ENCODE measurements at regions not wholly inside any gene's neighbourhood (a gene's known extent, or its start where the extent isn't known, plus 50 kb on each side); places are given as distances from the start of the nearest gene placed in this dataset.

- Histone ChIP-seq H3K36me3 (ENCODE audit: control insufficient read depth in 2 of 2, insufficient read depth in 2 of 2, low read length in 1 of 2) (no peaks in the 10 kb centered on the region), H3K4me3 (ENCODE audit: low read length in 2 of 2) (no peak overlapping the region), H3K9me3 (ENCODE audit: control insufficient read depth in 2 of 2, insufficient read depth in 1 of 2, low read length in 1 of 2) (peaks cover 0 to 4% of the 10 kb centered on the region in 2 donors), H3K4me1 (ENCODE audit: control insufficient read depth in 2 of 2, insufficient read depth in 2 of 2, low read length in 2 of 2) (no peaks in the 10 kb centered on the region), H3K27ac (ENCODE audit: low read depth in 1 of 2, low read length in 1 of 2) (no peak overlapping the region), H3K27me3 (ENCODE audit: control insufficient read depth in 2 of 2, insufficient read depth in 1 of 2, low read length in 1 of 2) (no peaks in the 10 kb centered on the region)
- 73% methylated on average over 1 of the region's 1 CpG for WGBS
- no peak for DNase-seq (ENCODE audit: low read depth in 6 of 9, low spot score in 9 of 9)
Observed at GRCh38 chr4:62822306-62822705, 1586.9 kb downstream of the TECRL start.

DNA sequence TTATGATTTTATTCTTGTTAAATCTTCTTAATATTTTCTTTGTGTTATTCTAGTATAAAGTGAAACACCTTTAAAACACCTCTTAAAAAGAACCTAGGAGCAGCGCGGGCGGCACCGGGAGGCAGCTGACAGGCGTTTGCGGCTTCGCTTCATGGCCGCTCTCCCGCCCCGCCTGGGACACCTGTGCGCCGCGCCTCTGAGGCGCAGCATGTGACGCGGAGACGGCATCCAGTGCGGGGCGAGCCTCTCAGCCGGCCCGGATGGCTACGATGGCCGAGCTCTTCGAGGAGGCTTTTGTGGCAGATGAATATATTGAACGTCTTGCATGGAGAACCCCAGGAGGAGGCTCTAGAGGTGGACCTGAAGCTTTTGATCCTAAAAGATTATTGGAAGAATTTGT lies 1592.7 kb downstream of the TECRL start:
- H3K27me3 ChIP-seq (ENCODE audit: control insufficient read depth in 2 of 2, insufficient read depth in 1 of 2, low read length in 1 of 2) = no peaks in the 10 kb centered on the region
- no peaks in the 10 kb centered on the region for H3K4me1 ChIP-seq (ENCODE audit: control insufficient read depth in 2 of 2, insufficient read depth in 2 of 2, low read length in 2 of 2)
- H3K27ac ChIP-seq (ENCODE audit: low read depth in 1 of 2, low read length in 1 of 2) = no peak overlapping the region
- no peaks in the 10 kb centered on the region for H3K9me3 ChIP-seq (ENCODE audit: control insufficient read depth in 2 of 2, insufficient read depth in 1 of 2, low read length in 1 of 2)
- no peak for DNase-seq (ENCODE audit: low read depth in 6 of 9, low spot score in 9 of 9)
- H3K36me3 ChIP-seq (ENCODE audit: control insufficient read depth in 2 of 2, insufficient read depth in 2 of 2, low read length in 1 of 2) = no peaks in the 10 kb centered on the region
- H3K4me3 ChIP-seq (ENCODE audit: low read length in 2 of 2) = no peak overlapping the region
- WGBS = 72% methylated on average over 25 of the region's 25 CpGs

DNA sequence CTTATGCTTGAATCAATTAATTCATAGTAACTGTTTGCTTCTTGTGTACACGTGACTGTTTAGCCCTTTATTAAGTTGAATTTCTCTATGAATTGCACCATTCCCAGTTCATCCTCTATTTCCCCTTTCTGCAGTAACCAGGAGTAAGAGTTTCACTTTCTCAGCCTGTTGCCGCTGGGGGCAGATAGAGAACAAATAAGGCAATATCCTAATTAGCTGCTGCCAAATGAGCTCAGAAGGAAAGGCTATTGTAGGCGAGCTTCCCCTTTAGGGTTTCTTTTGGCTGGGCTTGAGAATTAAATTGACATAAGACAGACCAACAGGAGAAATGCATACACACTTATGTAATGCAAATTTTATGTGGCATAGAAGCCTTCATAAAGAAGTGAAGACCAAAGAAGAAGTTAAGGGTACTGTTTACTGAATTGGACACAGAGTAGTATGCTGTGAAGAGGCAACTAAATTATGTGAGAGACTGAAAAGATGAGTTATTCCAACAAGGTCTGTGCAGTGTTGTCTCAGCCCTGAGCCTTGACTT lies 1594.7 kb downstream of the TECRL start:
- 27% methylated on average over 3 of the region's 3 CpGs for WGBS
- no peak overlapping the region for H3K4me3 ChIP-seq (ENCODE audit: low read length in 2 of 2)
- no peak overlapping the region for H3K27ac ChIP-seq (ENCODE audit: low read depth in 1 of 2, low read length in 1 of 2)
- H3K9me3 ChIP-seq (ENCODE audit: control insufficient read depth in 2 of 2, insufficient read depth in 1 of 2, low read length in 1 of 2) = no peaks in the 10 kb centered on the region
- no peaks in the 10 kb centered on the region for H3K27me3 ChIP-seq (ENCODE audit: control insufficient read depth in 2 of 2, insufficient read depth in 1 of 2, low read length in 1 of 2)
- no peaks in the 10 kb centered on the region for H3K4me1 ChIP-seq (ENCODE audit: control insufficient read depth in 2 of 2, insufficient read depth in 2 of 2, low read length in 2 of 2)
- DNase-seq (ENCODE audit: low read depth in 6 of 9, low spot score in 9 of 9) = no peak
- no peaks in the 10 kb centered on the region for H3K36me3 ChIP-seq (ENCODE audit: control insufficient read depth in 2 of 2, insufficient read depth in 2 of 2, low read length in 1 of 2)

- no peaks in the 10 kb centered on the region for H3K27me3 ChIP-seq (ENCODE audit: control insufficient read depth in 2 of 2, insufficient read depth in 1 of 2, low read length in 1 of 2)
- DNase-seq (ENCODE audit: low read depth in 6 of 9, low spot score in 9 of 9) = peak in 3 of 9 donors; percentile 4 to 53 (median 37)
- H3K4me3 ChIP-seq (ENCODE audit: low read length in 2 of 2) = peak overlapping the region in 1 of 2 donors; percentile 5
- peak overlapping the region in 1 of 2 donors; percentile 98 for H3K27ac ChIP-seq (ENCODE audit: low read depth in 1 of 2, low read length in 1 of 2)
- 87% methylated on average over 5 of the region's 5 CpGs for WGBS
- H3K4me1 ChIP-seq (ENCODE audit: control insufficient read depth in 2 of 2, insufficient read depth in 2 of 2, low read length in 2 of 2) = peaks cover 0 to 21% of the 10 kb centered on the region in 2 donors
- peaks cover 0 to 15% of the 10 kb centered on the region in 2 donors for H3K9me3 ChIP-seq (ENCODE audit: control insufficient read depth in 2 of 2, insufficient read depth in 1 of 2, low read length in 1 of 2)
- no peaks in the 10 kb centered on the region for H3K36me3 ChIP-seq (ENCODE audit: control insufficient read depth in 2 of 2, insufficient read depth in 2 of 2, low read length in 1 of 2)
Observed at GRCh38 chr4:62806816-62807215, 1602.4 kb downstream of the TECRL start.

- H3K27me3 ChIP-seq (ENCODE audit: control insufficient read depth in 2 of 2, insufficient read depth in 1 of 2, low read length in 1 of 2) = no peaks in the 10 kb centered on the region
- no peak for DNase-seq (ENCODE audit: low read depth in 6 of 9, low spot score in 9 of 9)
- no peaks in the 10 kb centered on the region for H3K36me3 ChIP-seq (ENCODE audit: control insufficient read depth in 2 of 2, insufficient read depth in 2 of 2, low read length in 1 of 2)
- no peak overlapping the region for H3K27ac ChIP-seq (ENCODE audit: low read depth in 1 of 2, low read length in 1 of 2)
- WGBS = 87% methylated on average over 2 of the region's 2 CpGs
- no peak overlapping the region for H3K4me3 ChIP-seq (ENCODE audit: low read length in 2 of 2)
- H3K4me1 ChIP-seq (ENCODE audit: control insufficient read depth in 2 of 2, insufficient read depth in 2 of 2, low read length in 2 of 2) = peaks cover 0 to 21% of the 10 kb centered on the region in 2 donors
- peaks cover 0 to 15% of the 10 kb centered on the region in 2 donors for H3K9me3 ChIP-seq (ENCODE audit: control insufficient read depth in 2 of 2, insufficient read depth in 1 of 2, low read length in 1 of 2)
Observed at GRCh38 chr4:62804075-62804474, 1603.9 kb downstream of the ADGRL3 start.

DNA sequence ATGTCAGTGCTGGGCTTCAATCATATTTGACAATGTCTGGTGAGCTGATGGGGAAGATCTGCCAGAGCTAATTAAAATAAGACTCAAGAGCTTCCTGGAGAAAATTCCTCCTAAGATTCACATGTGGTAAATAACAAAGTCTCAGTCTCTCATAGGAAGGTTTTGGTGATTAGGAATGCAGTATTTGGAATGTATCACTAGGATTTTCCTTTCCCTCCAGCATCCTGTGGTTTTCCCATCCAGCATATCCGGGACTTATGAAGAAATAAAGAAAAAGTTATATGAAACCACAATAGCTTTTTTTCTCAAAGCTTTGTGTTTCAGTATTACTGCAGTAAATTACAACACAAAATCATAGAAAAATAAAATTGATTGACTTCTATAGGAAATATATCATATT lies 1597.1 kb downstream of the ADGRL3 start:
- Histone ChIP-seq H3K36me3 (ENCODE audit: control insufficient read depth in 2 of 2, insufficient read depth in 2 of 2, low read length in 1 of 2) (no peaks in the 10 kb centered on the region), H3K27me3 (ENCODE audit: control insufficient read depth in 2 of 2, insufficient read depth in 1 of 2, low read length in 1 of 2) (no peaks in the 10 kb centered on the region), H3K9me3 (ENCODE audit: control insufficient read depth in 2 of 2, insufficient read depth in 1 of 2, low read length in 1 of 2) (peaks cover 0 to 3% of the 10 kb centered on the region in 2 donors), H3K4me3 (ENCODE audit: low read length in 2 of 2) (no peak overlapping the region), H3K27ac (ENCODE audit: low read depth in 1 of 2, low read length in 1 of 2) (no peak overlapping the region), H3K4me1 (ENCODE audit: control insufficient read depth in 2 of 2, insufficient read depth in 2 of 2, low read length in 2 of 2) (peaks cover 0 to 3% of the 10 kb centered on the region in 2 donors)
- DNase-seq (ENCODE audit: low read depth in 6 of 9, low spot score in 9 of 9) = no peak
- 92% methylated on average over 1 of the region's 1 CpG for whole genome bisulfite sequencing

GRCh38 chr4:62791386-62791785 lies 1591.3 kb downstream of the ADGRL3 start:
- no peak overlapping the region for H3K4me3 ChIP-seq (ENCODE audit: low read length in 2 of 2)
- H3K36me3 ChIP-seq (ENCODE audit: control insufficient read depth in 2 of 2, insufficient read depth in 2 of 2, low read length in 1 of 2) = no peaks in the 10 kb centered on the region
- peaks cover 0 to 3% of the 10 kb centered on the region in 2 donors for H3K9me3 ChIP-seq (ENCODE audit: control insufficient read depth in 2 of 2, insufficient read depth in 1 of 2, low read length in 1 of 2)
- 89% methylated on average over 2 of the region's 2 CpGs for WGBS
- no peak overlapping the region for H3K27ac ChIP-seq (ENCODE audit: low read depth in 1 of 2, low read length in 1 of 2)
- DNase-seq (ENCODE audit: low read depth in 6 of 9, low spot score in 9 of 9) = no peak
- no peaks in the 10 kb centered on the region for H3K27me3 ChIP-seq (ENCODE audit: control insufficient read depth in 2 of 2, insufficient read depth in 1 of 2, low read length in 1 of 2)
- H3K4me1 ChIP-seq (ENCODE audit: control insufficient read depth in 2 of 2, insufficient read depth in 2 of 2, low read length in 2 of 2) = peaks cover 0 to 3% of the 10 kb centered on the region in 2 donors

DNA sequence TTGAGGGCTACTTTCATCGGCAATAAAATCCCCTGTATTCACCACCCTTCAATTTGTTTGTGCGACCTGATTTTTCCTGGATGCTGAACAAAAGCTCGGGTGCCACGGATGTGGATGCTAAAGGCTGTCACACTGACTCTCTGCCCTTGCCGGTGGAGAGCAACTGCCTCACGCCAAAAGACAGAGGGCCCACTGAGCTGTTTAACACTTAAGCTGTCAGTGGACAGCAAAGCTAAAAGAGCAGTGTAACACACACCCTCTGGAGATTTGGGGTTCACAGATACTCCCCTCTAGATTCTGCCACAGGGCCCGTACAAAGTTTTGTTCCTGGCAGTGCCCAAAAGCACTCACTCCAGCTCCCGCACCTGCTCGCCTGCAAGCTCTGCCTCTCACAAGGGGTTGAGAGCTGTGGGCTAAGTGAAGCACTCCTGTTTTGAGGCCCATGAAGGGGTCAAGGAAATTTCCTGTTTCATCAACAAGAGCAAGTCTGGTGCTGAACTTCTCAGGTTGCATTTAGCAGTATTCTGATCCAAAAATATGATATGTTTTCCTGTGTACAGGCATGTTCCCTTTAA lies 1571.9 kb downstream of the ADGRL3 start:
- DNase-seq (ENCODE audit: low read depth in 6 of 9, low spot score in 9 of 9) = no peak
- no peaks in the 10 kb centered on the region for H3K36me3 ChIP-seq (ENCODE audit: control insufficient read depth in 2 of 2, insufficient read depth in 2 of 2, low read length in 1 of 2)
- H3K9me3 ChIP-seq (ENCODE audit: control insufficient read depth in 2 of 2, insufficient read depth in 1 of 2, low read length in 1 of 2) = no peaks in the 10 kb centered on the region
- 85% methylated on average over 9 of the region's 9 CpGs for whole genome bisulfite sequencing
- H3K4me1 ChIP-seq (ENCODE audit: control insufficient read depth in 2 of 2, insufficient read depth in 2 of 2, low read length in 2 of 2) = no peaks in the 10 kb centered on the region
- H3K27me3 ChIP-seq (ENCODE audit: control insufficient read depth in 2 of 2, insufficient read depth in 1 of 2, low read length in 1 of 2) = no peaks in the 10 kb centered on the region
- H3K27ac ChIP-seq (ENCODE audit: low read depth in 1 of 2, low read length in 1 of 2) = no peak overlapping the region
- no peak overlapping the region for H3K4me3 ChIP-seq (ENCODE audit: low read length in 2 of 2)

DNA sequence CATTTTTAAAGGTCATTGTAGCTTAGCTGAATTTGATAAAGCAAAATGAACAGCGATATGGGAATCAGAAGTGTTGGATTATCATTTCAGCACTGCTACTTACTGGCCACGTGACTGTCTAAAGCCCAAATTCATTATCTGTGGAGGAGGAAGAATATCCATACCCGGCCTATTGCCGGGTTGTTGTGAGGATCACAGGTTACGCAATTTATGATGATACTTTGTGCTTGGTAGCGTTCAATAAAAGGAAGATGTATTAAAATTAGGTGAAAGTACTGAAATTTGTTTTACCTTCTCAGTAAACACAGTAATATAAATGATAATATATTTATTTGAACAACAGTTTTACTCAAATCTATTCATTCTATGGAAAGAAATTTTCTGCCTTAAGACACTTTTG lies 1540.2 kb downstream of the ADGRL3 start:
- H3K36me3 ChIP-seq (ENCODE audit: control insufficient read depth in 2 of 2, insufficient read depth in 2 of 2, low read length in 1 of 2) = no peaks in the 10 kb centered on the region
- 90% methylated on average over 6 of the region's 6 CpGs for WGBS
- H3K27me3 ChIP-seq (ENCODE audit: control insufficient read depth in 2 of 2, insufficient read depth in 1 of 2, low read length in 1 of 2) = no peaks in the 10 kb centered on the region
- H3K9me3 ChIP-seq (ENCODE audit: control insufficient read depth in 2 of 2, insufficient read depth in 1 of 2, low read length in 1 of 2) = no peaks in the 10 kb centered on the region
- no peaks in the 10 kb centered on the region for H3K4me1 ChIP-seq (ENCODE audit: control insufficient read depth in 2 of 2, insufficient read depth in 2 of 2, low read length in 2 of 2)
- H3K27ac ChIP-seq (ENCODE audit: low read depth in 1 of 2, low read length in 1 of 2) = no peak overlapping the region
- DNase-seq (ENCODE audit: low read depth in 6 of 9, low spot score in 9 of 9) = no peak
- no peak overlapping the region for H3K4me3 ChIP-seq (ENCODE audit: low read length in 2 of 2)

All from thymus (tissue), 11 donors.